H9 (cell line): ENCODE measurements at regions not wholly inside any gene's neighbourhood (a gene's known extent, or its start where the extent isn't known, plus 50 kb on each side); places are given as distances from the start of the nearest gene placed in this dataset.
A peak's percentile ranks its signal among the peaks of the same experiment; 100 is the strongest.

Experiments
- DNase-seq: peaks from one replicate; pipeline ENCODE4 v3.0.0-alpha.2; 2017
- H2AFZ ChIP-seq: one replicate; pipeline ENCODE4 v1.6.1; 2013; ENCODE audit warnings: mild to moderate bottlenecking, low read length, control low read depth, moderate library complexity
- H2AK5ac ChIP-seq: 2 replicates; pipeline ENCODE4 v1.6.1; 2013; ENCODE audit warnings: low read length, control low read depth, mixed read lengths; ENCODE audit not compliant: insufficient read length
- H2BK120ac ChIP-seq: one replicate; pipeline ENCODE4 v1.6.1; 2013; ENCODE audit warnings: low read depth, mild to moderate bottlenecking, low read length, control low read depth, inconsistent platforms; ENCODE audit not compliant: poor library complexity, severe bottlenecking
- H2BK12ac ChIP-seq: 2 replicates; pipeline ENCODE4 v1.6.1; 2013; ENCODE audit warnings: low read length, control low read depth, mixed read lengths, low read depth; ENCODE audit not compliant: insufficient read length
- H2BK15ac ChIP-seq: 2 replicates; pipeline ENCODE4 v1.6.1; 2013; ENCODE audit warnings: low read depth, low read length, control low read depth
- H2BK20ac ChIP-seq: one replicate; pipeline ENCODE4 v1.6.1; 2013; ENCODE audit warnings: low read depth, mild to moderate bottlenecking, low read length, control low read depth, inconsistent platforms; ENCODE audit not compliant: poor library complexity, severe bottlenecking
- H2BK5ac ChIP-seq: 2 replicates; pipeline ENCODE4 v1.6.1; 2013; ENCODE audit warnings: low read length, control low read depth, mixed read lengths; ENCODE audit not compliant: insufficient read length
- H3K14ac ChIP-seq: 2 replicates; pipeline ENCODE4 v1.6.1; 2013; ENCODE audit warnings: low read length, control low read depth; ENCODE audit not compliant: insufficient read depth
- H3K18ac ChIP-seq: 2 replicates; pipeline ENCODE4 v1.6.1; 2013; ENCODE audit warnings: low read depth, mild to moderate bottlenecking, mixed read lengths, low read length, control low read depth; ENCODE audit not compliant: insufficient read length
- H3K23ac ChIP-seq: 2 replicates; pipeline ENCODE4 v1.6.1; 2013; ENCODE audit warnings: low read length, control low read depth, mixed read lengths, low read depth; ENCODE audit not compliant: insufficient read length
- H3K23me2 ChIP-seq: 2 replicates; pipeline ENCODE4 v1.6.1; 2013; ENCODE audit warnings: low read depth, mild to moderate bottlenecking, mixed read lengths, low read length, control low read depth; ENCODE audit not compliant: insufficient read length, poor library complexity, severe bottlenecking
- H3K27ac ChIP-seq: 2 replicates; pipeline ENCODE4 v1.5.1; 2013; ENCODE audit warnings: low read length, control low read depth, mixed read lengths, low read depth; ENCODE audit not compliant: insufficient read length
- H3K27me3 ChIP-seq: 2 replicates; pipeline ENCODE4 v1.6.1; 2013; ENCODE audit warnings: low read length, control low read depth, inconsistent platforms; ENCODE audit not compliant: insufficient read depth
- H3K4ac ChIP-seq: 2 replicates; pipeline ENCODE4 v1.6.1; 2013; ENCODE audit warnings: low read depth, mild to moderate bottlenecking, control low read depth, inconsistent platforms, low read length, moderate library complexity
- H3K4me1 ChIP-seq: 2 replicates; pipeline ENCODE4 v1.6.1; 2013; ENCODE audit warnings: low read length, control low read depth, inconsistent platforms; ENCODE audit not compliant: insufficient read depth
- H3K4me2 ChIP-seq: 2 replicates; pipeline ENCODE4 v1.6.1; 2013; ENCODE audit warnings: low read length, control low read depth, mixed read lengths; ENCODE audit not compliant: insufficient read length, insufficient read depth
- H3K56ac ChIP-seq: 2 replicates; pipeline ENCODE4 v1.6.1; 2013; ENCODE audit warnings: low read depth, mild to moderate bottlenecking, mixed read lengths, low read length, control low read depth; ENCODE audit not compliant: insufficient read length
- H3K79me1 ChIP-seq: 2 replicates; pipeline ENCODE4 v1.6.1; 2013; ENCODE audit warnings: low read depth, mild to moderate bottlenecking, moderate library complexity, low read length, control low read depth, inconsistent platforms; ENCODE audit not compliant: insufficient read depth, poor library complexity, severe bottlenecking
- H3K79me2 ChIP-seq: 2 replicates; pipeline ENCODE4 v1.6.1; 2013; ENCODE audit warnings: low read length, control low read depth, inconsistent platforms; ENCODE audit not compliant: insufficient read depth
- H3K9ac ChIP-seq: 2 replicates; pipeline ENCODE4 v1.6.1; 2013; ENCODE audit warnings: low read length, control low read depth, mixed read lengths; ENCODE audit not compliant: insufficient read length; ENCODE audit errors: extremely low read depth
- H3K9me3 ChIP-seq: one replicate; pipeline ENCODE4 v1.6.1; 2013; ENCODE audit warnings: low read depth, low read length, inconsistent platforms; ENCODE audit not compliant: control insufficient read depth
- H3T11ph ChIP-seq: one replicate; pipeline ENCODE4 v1.6.1; 2013; ENCODE audit warnings: mild to moderate bottlenecking, low read length, control low read depth, inconsistent platforms
- H4K20me1 ChIP-seq: one replicate; pipeline ENCODE4 v1.6.1; 2013; ENCODE audit not compliant: control insufficient read depth, insufficient read length, insufficient read depth
- H4K5ac ChIP-seq: 2 replicates; pipeline ENCODE4 v1.6.1; 2013; ENCODE audit warnings: low read depth, mild to moderate bottlenecking, mixed read lengths, low read length, control low read depth; ENCODE audit not compliant: insufficient read length
- H4K8ac ChIP-seq: replicated peaks from 2 replicates; pipeline ENCODE4 v1.6.1; 2013; ENCODE audit warnings: low read length, control low read depth, mixed read lengths, low read depth; ENCODE audit not compliant: insufficient read length
- H4K91ac ChIP-seq: 2 replicates; pipeline ENCODE4 v1.6.1; 2013; ENCODE audit warnings: low read depth, mild to moderate bottlenecking, moderate library complexity, mixed read lengths, low read length, control low read depth; ENCODE audit not compliant: insufficient read length
- H3K27ac Mint-ChIP-seq, 3 experiments: 2 replicates in 2 of 3; 3 replicates in 1 of 3; pipeline ENCODE4 v1.8.0; 2020 to 2021; ENCODE audit warnings: mixed read lengths in 3 of 3, mild to moderate bottlenecking in 1 of 3, moderate library complexity in 1 of 3
- H3K27me3 Mint-ChIP-seq: 2 replicates; pipeline ENCODE4 v1.8.0; 2021; ENCODE audit warnings: low read depth, mild to moderate bottlenecking, moderate library complexity, mixed read lengths
- H3K36me3 Mint-ChIP-seq, 3 experiments: 2 replicates in 2 of 3; 3 replicates in 1 of 3; pipeline ENCODE4 v1.8.0; 2020 to 2021; ENCODE audit warnings: low read depth in 3 of 3, mixed read lengths in 3 of 3; ENCODE audit not compliant: insufficient read depth in 1 of 3
- H3K4me1 Mint-ChIP-seq, 2 experiments: 2 replicates each; pipeline ENCODE4 v1.8.0; 2020; ENCODE audit warnings: mixed read lengths in 2 of 2
- H3K4me3 Mint-ChIP-seq, 2 experiments: 2 replicates in 1 of 2; 3 replicates in 1 of 2; pipeline ENCODE4 v1.8.0; 2020 to 2021; ENCODE audit warnings: mild to moderate bottlenecking in 2 of 2, mixed read lengths in 2 of 2, moderate library complexity in 1 of 2
- H3K9me3 Mint-ChIP-seq, 2 experiments: 2 replicates in 1 of 2; 3 replicates in 1 of 2; pipeline ENCODE4 v1.8.0; 2020; ENCODE audit warnings: mild to moderate bottlenecking in 2 of 2, mixed read lengths in 2 of 2, moderate library complexity in 1 of 2
- CTCF ChIP-seq: fragments of 200-600 bp; sonication (generic); conservative IDR thresholded peaks from 3 replicates; pipeline ENCODE4 v1.8.0; 2021; ENCODE audit warnings: antibody characterized with exemption, mild to moderate bottlenecking
- whole genome bisulfite sequencing: extraction: QIAGEN DNeasy Blood & Tissue Kit; methylation state at CpG from one replicate; pipeline ENCODE4 v1.1.7; 2013; ENCODE audit warnings: missing lambda C conversion rate, low lambda C conversion rate, mixed read lengths; ENCODE audit not compliant: insufficient read length; ENCODE audit errors: extremely low coverage; 5-methylcytosine and 5-hydroxymethylcytosine counted together

- peaks cover 4% of the 10 kb centered on the region for H3K27me3 Mint-ChIP-seq
- H2BK15ac ChIP-seq, result no peak overlapping the region
- H3K9me3 Mint-ChIP-seq, result peaks cover 0 to 8% of the 10 kb centered on the region in 2 experiments; a peak in 2 of 5 replicates
- no peak overlapping the region for H3T11ph ChIP-seq
- H2BK20ac ChIP-seq, result no peak overlapping the region
- H3K27ac Mint-ChIP-seq, result peak overlapping the region in 1 of 3 experiments; percentile 42; a peak in 1 of 7 replicates
- no peaks in the 10 kb centered on the region for H3K23me2 ChIP-seq
- no peaks in the 10 kb centered on the region for H3K4me1 Mint-ChIP-seq
- H4K20me1 ChIP-seq, result no peaks in the 10 kb centered on the region
- H4K91ac ChIP-seq, result no peak overlapping the region
- H3K36me3 Mint-ChIP-seq, result no peaks in the 10 kb centered on the region
- H4K8ac ChIP-seq, result no peak overlapping the region
- no peak overlapping the region for H2BK5ac ChIP-seq
- no peak overlapping the region for H4K5ac ChIP-seq
- DNase-seq, result no peak
- no peaks in the 10 kb centered on the region for H3K27me3 ChIP-seq
- no peak overlapping the region for H3K9ac ChIP-seq
- H2AK5ac ChIP-seq, result no peak overlapping the region
- no peak overlapping the region for H3K27ac ChIP-seq
- no peaks in the 10 kb centered on the region for H3K79me1 ChIP-seq
- no peak for TF ChIP-seq CTCF
- no peak overlapping the region for H3K18ac ChIP-seq
- H3K56ac ChIP-seq, result no peak overlapping the region
- H3K14ac ChIP-seq, result no peak overlapping the region
- no peaks in the 10 kb centered on the region for H3K4me1 ChIP-seq
- H3K23ac ChIP-seq, result no peak overlapping the region
- H3K79me2 ChIP-seq, result no peaks in the 10 kb centered on the region
- no peak overlapping the region for H3K4me2 ChIP-seq
- H2AFZ ChIP-seq, result no peak overlapping the region
- H3K4ac ChIP-seq, result no peak overlapping the region
- H3K4me3 Mint-ChIP-seq, result no peak overlapping the region
- H3K9me3 ChIP-seq, result no peaks in the 10 kb centered on the region
- WGBS, result no CpG with 5 or more reads among the region's 4 CpGs
- no peak overlapping the region for H2BK120ac ChIP-seq
- no peak overlapping the region for H2BK12ac ChIP-seq
These were observed 92.5 kb upstream of the PDE10A start for GRCh38 chr6:165755583-165755982.
